AG10803 (cell line): ENCODE measurements at regions not wholly inside any gene's neighbourhood (a gene's known extent, or its start where the extent isn't known, plus 50 kb on each side); places are given as distances from the start of the nearest gene placed in this dataset.
A peak's percentile ranks its signal among the peaks of the same experiment; 100 is the strongest.

Source experiments
- DNase-seq: peaks from one replicate; pipeline ENCODE4 v3.0.0; 2010; ENCODE audit warnings: low read depth
- H3K4me3 ChIP-seq: 2 replicates; pipeline ENCODE4 v1.5.1; 2011; ENCODE audit warnings: mild to moderate bottlenecking, low read length, control low read depth
- TF ChIP-seq, protein P1 (sequence below): conservative IDR thresholded peaks from 2 replicates; pipeline ENCODE4 v1.5.1; 2011; ENCODE audit warnings: mild to moderate bottlenecking, low read length, control low read depth, inconsistent platforms

DNA sequence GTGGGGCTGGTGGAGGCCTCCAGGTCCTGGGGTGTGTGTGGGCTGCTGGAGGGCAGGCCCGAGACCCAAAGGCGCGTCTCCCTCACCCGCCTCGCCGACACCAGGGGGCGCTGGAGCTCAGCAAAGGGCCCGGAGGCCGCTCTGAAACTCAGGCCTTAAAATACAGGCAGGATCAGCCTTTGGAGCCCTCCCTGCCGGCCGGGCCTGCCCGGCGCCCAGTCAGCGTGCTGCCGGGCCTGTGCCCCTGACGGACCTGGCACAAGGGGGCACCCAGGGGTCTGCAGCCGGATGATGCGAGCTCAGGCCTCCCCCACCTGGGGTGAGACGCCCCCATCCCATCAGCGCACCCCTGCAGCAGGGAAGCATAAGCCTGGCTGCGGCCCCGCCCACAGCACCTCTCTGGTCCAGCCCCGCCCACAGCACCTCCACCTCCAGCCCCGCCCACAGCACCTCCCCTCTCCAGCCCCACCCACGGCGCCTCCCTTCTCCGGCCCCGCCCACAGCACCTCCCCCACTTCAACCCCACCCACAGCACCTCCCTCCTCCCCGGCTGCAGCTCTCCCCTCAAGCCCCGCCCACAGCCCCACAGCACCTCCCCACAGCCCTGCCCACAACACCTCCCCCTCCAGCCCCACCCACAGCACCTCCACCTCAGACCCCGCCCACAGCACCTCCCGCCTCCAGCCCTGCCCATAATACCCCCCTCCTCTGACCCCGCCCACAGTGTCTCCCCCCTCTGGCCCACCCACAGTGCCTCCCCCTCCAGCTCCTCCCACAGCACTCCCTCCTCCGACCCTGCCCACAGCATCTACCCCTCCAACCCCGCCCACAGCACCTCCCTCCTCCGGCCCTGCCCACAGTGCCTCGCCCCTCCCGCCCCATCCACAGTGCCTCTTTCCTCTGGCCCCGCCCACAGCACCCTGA, 92.8 kb upstream of the OTOS start:
- H3K4me3 ChIP-seq, result peak overlapping the region; percentile 46
- DNase-seq, result peak; percentile 73
- TF ChIP-seq, protein P1, sequence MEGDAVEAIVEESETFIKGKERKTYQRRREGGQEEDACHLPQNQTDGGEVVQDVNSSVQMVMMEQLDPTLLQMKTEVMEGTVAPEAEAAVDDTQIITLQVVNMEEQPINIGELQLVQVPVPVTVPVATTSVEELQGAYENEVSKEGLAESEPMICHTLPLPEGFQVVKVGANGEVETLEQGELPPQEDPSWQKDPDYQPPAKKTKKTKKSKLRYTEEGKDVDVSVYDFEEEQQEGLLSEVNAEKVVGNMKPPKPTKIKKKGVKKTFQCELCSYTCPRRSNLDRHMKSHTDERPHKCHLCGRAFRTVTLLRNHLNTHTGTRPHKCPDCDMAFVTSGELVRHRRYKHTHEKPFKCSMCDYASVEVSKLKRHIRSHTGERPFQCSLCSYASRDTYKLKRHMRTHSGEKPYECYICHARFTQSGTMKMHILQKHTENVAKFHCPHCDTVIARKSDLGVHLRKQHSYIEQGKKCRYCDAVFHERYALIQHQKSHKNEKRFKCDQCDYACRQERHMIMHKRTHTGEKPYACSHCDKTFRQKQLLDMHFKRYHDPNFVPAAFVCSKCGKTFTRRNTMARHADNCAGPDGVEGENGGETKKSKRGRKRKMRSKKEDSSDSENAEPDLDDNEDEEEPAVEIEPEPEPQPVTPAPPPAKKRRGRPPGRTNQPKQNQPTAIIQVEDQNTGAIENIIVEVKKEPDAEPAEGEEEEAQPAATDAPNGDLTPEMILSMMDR, result peak; percentile 77

DNA sequence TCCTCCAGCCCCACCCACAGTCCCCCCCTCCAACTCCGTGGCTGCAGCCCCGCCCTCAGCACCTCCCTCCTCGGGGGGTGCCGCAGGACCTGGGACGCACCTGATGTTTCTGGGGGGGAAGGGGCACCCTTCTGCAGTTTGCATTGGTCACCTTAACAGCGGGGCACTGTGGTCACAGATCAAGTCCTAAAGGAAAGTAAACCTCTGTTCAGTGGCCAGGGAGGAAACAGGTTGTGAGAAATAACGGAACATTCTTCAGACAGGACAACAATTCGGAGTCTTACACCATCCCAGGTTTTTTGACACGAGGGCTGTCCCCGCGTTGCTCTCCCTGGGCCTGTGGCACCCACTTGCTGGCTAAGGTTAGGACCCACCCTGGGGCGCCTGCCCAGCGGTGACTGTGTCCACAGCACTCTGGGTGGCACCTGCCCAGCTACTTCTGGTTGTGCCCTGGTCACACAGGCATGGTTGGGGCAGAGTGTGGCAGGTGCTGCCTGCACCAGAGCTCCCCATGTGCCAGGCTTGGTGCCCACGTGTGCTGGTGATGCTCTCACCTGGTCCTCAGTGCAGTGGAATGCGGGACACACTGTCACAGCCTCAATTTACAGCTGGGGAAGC, 93.5 kb upstream of the OTOS start:
- TF ChIP-seq, protein P1, result no peak
- no peak overlapping the region for H3K4me3 ChIP-seq
- no peak for DNase-seq

DNA sequence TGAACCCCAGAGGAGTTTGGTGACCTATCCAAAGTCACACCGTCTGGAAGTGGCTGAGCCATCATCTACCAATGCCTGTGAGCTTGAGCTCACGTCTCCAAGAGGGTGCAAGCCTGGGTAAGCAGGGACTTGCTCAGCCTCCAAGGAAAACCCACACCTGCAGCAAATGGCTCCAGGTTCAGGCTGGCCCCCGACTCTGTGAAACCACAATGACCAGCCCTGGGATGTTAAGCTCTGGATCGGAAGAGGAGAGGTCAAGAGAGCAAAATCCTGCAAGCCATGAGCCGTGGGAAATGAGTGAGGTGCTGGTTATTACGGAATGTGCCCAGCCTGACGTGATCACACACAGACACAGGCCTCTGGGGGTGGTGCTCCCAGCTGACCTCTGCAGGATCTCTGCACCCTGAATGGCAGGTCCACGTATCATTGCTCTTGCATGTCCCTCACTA, 94.1 kb upstream of the OTOS start:
- TF ChIP-seq, protein P1, result no peak
- H3K4me3 ChIP-seq, result no peak overlapping the region
- no peak for DNase-seq

DNA sequence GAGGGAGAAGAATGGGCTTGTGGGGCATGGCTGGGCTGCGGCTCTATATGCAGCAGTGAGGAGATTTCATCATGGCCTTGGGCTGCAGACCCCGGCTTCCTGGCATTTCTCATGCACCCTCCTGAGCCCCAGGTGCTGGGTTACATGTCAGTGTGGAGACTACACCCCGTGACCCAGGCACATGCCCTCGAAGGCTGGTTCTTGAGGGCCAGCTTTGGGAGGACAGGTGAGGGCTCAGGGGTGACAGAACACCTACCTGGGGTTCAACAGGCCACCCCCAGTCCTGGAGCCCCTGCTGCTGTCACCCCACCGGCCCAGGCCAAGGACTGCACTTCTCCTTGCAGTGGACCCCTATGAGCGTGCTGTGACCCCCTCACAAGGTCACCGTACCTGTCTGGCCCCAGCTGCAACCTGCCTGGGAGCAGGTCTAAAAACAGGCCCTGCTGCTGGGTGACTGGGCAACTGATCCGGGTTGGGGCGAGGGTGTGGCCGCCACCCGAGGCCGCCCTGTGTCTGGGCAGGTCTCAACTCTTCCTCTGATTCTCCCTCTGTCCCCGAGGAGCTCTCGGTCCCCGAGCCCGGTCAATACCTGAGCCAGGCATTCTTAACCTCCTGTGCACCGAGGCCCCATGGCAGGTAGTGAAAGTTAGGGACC, 94.8 kb upstream of the OTOS start:
- no peak overlapping the region for H3K4me3 ChIP-seq
- TF ChIP-seq, protein P1, result no peak
- no peak for DNase-seq

DNA sequence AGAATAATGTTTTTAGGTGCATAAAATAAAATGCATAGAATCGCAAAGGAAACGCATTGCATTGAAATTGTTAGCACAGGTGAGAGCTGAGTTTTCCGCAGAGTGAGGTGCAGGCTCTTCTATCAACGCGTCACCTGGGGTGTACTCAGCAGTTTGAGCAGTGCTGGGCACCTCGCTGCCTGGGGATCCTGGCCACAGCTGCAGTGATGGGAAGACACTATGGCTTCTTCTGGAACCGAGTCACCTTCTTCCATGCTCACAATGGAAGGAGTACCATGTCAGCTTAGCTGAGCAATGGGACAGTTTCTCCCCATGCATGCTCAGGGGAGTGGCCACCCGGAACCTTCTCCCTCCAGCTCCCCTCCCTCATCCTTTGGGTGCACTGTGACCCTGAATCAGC, 95.4 kb upstream of the OTOS start:
- no peak overlapping the region for H3K4me3 ChIP-seq
- DNase-seq, result no peak
- TF ChIP-seq, protein P1, result no peak

DNA sequence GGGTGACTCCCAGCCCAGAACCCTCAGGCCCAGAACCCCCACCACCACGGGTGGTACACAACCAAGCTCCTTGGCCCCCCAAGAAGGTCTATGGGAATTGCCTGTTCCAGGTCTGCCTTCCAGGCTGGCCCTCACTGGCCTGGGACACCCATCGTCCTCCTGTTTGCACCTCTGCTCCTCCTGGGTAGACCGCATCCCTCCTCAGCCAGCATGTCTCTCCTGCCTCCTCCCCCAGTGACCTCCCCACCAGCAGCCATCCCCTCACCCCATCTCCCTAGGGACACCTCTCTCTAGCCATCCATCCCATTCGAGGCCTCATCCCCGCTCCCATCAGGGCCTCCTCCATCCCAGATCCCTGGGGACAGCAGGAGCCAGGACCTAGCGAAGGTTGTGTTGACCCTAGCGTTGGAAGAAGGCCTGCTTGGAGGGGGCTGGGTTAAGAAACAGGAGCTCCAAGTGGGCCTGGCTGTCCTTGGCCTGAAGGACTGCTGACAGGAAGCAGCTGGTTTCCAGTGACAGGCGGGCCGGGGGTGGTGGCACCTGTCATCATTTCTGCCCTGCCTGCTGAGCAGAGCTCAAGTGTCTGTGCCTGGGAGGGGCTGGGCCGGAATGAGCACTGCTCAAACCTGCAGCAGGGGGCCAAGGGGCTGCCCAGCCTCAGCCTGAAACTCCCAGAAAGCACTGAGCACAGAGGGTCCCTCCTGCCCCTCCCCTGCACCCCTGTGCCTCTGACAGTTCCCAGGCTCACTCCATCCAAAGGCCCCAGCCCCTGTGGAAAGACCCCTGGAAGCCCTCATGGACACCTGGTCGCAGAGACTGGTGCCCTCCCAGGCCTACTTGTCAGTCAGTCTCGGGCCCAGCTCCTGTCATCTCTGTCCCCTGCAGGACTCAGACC, 96.0 kb upstream of the OTOS start:
- no peak for DNase-seq
- no peak overlapping the region for H3K4me3 ChIP-seq
- TF ChIP-seq, protein P1, result no peak
